Right forelimb (tissue), 1 donor: ENCODE measurements at regions not wholly inside any gene's neighbourhood (a gene's known extent, or its start where the extent isn't known, plus 50 kb on each side); places are given as distances from the start of the nearest gene placed in this dataset.
"Not testable (repeated sequence)": the region's sequence is repeated elsewhere in the genome, so short reads cannot be mapped to it uniquely, and the experiment has no call there.

Experiments used
- DNase-seq: peaks from one replicate; pipeline ENCODE4 v3.0.0-alpha.2; 2018

GRCh38 chr10:10660054-10660453, 357.6 kb upstream of the CELF2 start:
- no peak for DNase-seq

- DNase-seq = no peak
Observed at GRCh38 chr10:10661176-10661575, 356.5 kb upstream of the CELF2 start.

- DNase-seq = no peak
Observed at GRCh38 chr10:10662716-10663408, 354.8 kb upstream of the CELF2 start.

GRCh38 chr10:10663622-10664021, 354.1 kb upstream of the CELF2 start:
- DNase-seq = no peak

- no peak for DNase-seq
Observed at GRCh38 chr10:10665750-10666149, 351.9 kb upstream of the CELF2 start.

GRCh38 chr10:10667466-10667865, 350.2 kb upstream of the CELF2 start:
- no peak for DNase-seq

- DNase-seq = no peak
Observed at GRCh38 chr10:10676972-10677371, 340.7 kb upstream of the CELF2 start.

GRCh38 chr10:10677479-10677878, 340.2 kb upstream of the CELF2 start:
- peak; percentile 61 for DNase-seq

- DNase-seq = no peak
Observed at GRCh38 chr10:10680496-10680895, 337.2 kb upstream of the CELF2 start.

- DNase-seq = no peak
Observed at GRCh38 chr10:10684972-10685371, 332.7 kb upstream of the CELF2 start.

- no peak for DNase-seq
Observed at GRCh38 chr10:10685566-10685965, 332.1 kb upstream of the CELF2 start.

- DNase-seq = no peak
Observed at GRCh38 chr10:10687751-10688150, 329.9 kb upstream of the CELF2 start.

- DNase-seq = no peak
Observed at GRCh38 chr10:10699427-10699826, 318.2 kb upstream of the CELF2 start.

- no peak for DNase-seq
Observed at GRCh38 chr10:10701084-10701611, 316.5 kb upstream of the CELF2 start.

GRCh38 chr10:10702211-10702610, 315.5 kb upstream of the CELF2 start:
- no peak for DNase-seq

- no peak for DNase-seq
Observed at GRCh38 chr10:10703382-10703781, 314.3 kb upstream of the CELF2 start.

GRCh38 chr10:10712155-10712704, 305.4 kb upstream of the CELF2 start:
- no peak for DNase-seq

GRCh38 chr10:10714327-10714726, 303.3 kb upstream of the CELF2 start:
- no peak for DNase-seq

- no peak for DNase-seq
Observed at GRCh38 chr10:10716972-10717371, 300.7 kb upstream of the CELF2 start.

GRCh38 chr10:10722422-10722821, 295.2 kb upstream of the CELF2 start:
- DNase-seq = no peak

- DNase-seq = no peak
Observed at GRCh38 chr10:10725196-10725595, 292.5 kb upstream of the CELF2 start.

GRCh38 chr10:10726101-10726500, 291.6 kb upstream of the CELF2 start:
- no peak for DNase-seq

GRCh38 chr10:10727411-10727810, 290.3 kb upstream of the CELF2 start:
- not testable (repeated sequence) for DNase-seq

- DNase-seq = no peak
Observed at GRCh38 chr10:10727812-10728211, 289.9 kb upstream of the CELF2 start.
